Natural killer cell (primary cell): ENCODE measurements at regions not wholly inside any gene's neighbourhood (a gene's known extent, or its start where the extent isn't known, plus 50 kb on each side); places are given as distances from the start of the nearest gene placed in this dataset.

ENCODE experiments used
- ATAC-seq, 3 donors: fragments of 150-1000 bp in 2 of 3; fragments of 200-7000 bp in 1 of 3; cut with Tn5 transposase; 1 replicate in 1 of 3; 2 replicates in 2 of 3; pipeline ENCODE4 v1.10.0; 2021; ENCODE audit warnings: mild to moderate bottlenecking in 2 of 3, moderate library complexity in 2 of 3
- DNase-seq, 2 donors: peaks; one replicate each; pipeline versions ENCODE4 v3.0.0 to v3.0.0-alpha.2; 2013 to 2021; ENCODE audit warnings: mixed read lengths in 1 of 2
- H3K27ac ChIP-seq: one replicate; pipeline ENCODE4 v1.5.1; 2013; ENCODE audit warnings: mild to moderate bottlenecking, low read length
- H3K27me3 ChIP-seq: one replicate; pipeline ENCODE4 v1.6.1; 2013; ENCODE audit warnings: low read length; ENCODE audit not compliant: control insufficient read depth, insufficient read depth
- H3K36me3 ChIP-seq: one replicate; pipeline ENCODE4 v1.6.1; 2013; ENCODE audit warnings: low read length; ENCODE audit not compliant: control insufficient read depth, insufficient read depth
- H3K4me1 ChIP-seq: one replicate; pipeline ENCODE4 v1.6.1; 2013; ENCODE audit warnings: low read length; ENCODE audit not compliant: control insufficient read depth, insufficient read depth
- H3K4me3 ChIP-seq: one replicate; pipeline ENCODE4 v1.5.1; 2013; ENCODE audit warnings: low read length
- H3K9me3 ChIP-seq: one replicate; pipeline ENCODE4 v1.6.1; 2013; ENCODE audit warnings: low read length; ENCODE audit not compliant: control insufficient read depth, insufficient read depth
- H3K27ac Mint-ChIP-seq, 2 donors: one replicate each; pipeline ENCODE4 v1.8.0; 2022; ENCODE audit warnings: mild to moderate bottlenecking in 2 of 2, mixed read lengths in 2 of 2, moderate library complexity in 1 of 2
- H3K27me3 Mint-ChIP-seq, 2 donors: one replicate each; pipeline ENCODE4 v1.8.0; 2022; ENCODE audit warnings: low read depth in 2 of 2, mixed read lengths in 2 of 2
- H3K36me3 Mint-ChIP-seq: one replicate; pipeline ENCODE4 v1.8.0; 2022; ENCODE audit warnings: mixed read lengths
- H3K4me1 Mint-ChIP-seq, 2 donors: one replicate each; pipeline ENCODE4 v1.8.0; 2022; ENCODE audit warnings: mixed read lengths in 2 of 2
- H3K4me3 Mint-ChIP-seq: one replicate; pipeline ENCODE4 v1.8.0; 2022; ENCODE audit warnings: mild to moderate bottlenecking, moderate library complexity, mixed read lengths
- H3K9me3 Mint-ChIP-seq, 2 donors: one replicate each; pipeline ENCODE4 v1.8.0; 2022; ENCODE audit warnings: mixed read lengths in 2 of 2
- WGBS: methylation state at CpG from one replicate; pipeline ENCODE4 v1.1.7; 2013; ENCODE audit warnings: missing lambda C conversion rate; ENCODE audit not compliant: insufficient coverage; 5-methylcytosine and 5-hydroxymethylcytosine counted together
- intact Hi-C: fragments of 100-400 bp; cut with micrococcal nuclease; formaldehyde crosslinking; loops from one replicate; pipeline ENCODE4 v1.14.2; 2022
- TF ChIP-seq, protein P1 (sequence below): fragments of 200-600 bp; IDR thresholded peaks from one replicate; pipeline ENCODE4 v1.8.0; 2022; ENCODE audit warnings: antibody characterized with exemption

DNA sequence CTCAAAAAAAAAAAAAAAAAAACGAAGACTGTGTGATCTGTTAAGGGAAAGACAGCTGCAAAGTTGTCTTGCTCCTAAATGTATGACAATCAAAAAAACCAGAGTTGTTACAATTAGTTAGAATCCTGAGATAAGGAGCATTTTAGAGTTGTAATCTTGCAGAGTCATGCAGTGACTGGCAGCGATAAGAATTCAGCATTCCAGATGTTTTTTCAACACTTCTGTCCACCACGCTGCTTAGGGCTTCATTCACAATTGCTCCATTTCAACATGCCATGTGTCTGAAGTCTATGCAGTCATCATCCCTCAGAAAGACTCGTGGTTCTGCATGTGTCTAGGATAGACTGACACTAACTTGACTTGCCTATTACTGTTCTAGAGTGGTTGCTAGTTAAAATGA is 102.4 kb upstream of the BACE2 start:
- H3K36me3 Mint-ChIP-seq: no peaks in the 10 kb centered on the region
- Histone ChIP-seq H3K27me3 (no peaks in the 10 kb centered on the region), H3K36me3 (no peaks in the 10 kb centered on the region), H3K4me1 (peaks cover 7% of the 10 kb centered on the region), H3K27ac (no peak overlapping the region), H3K9me3 (no peaks in the 10 kb centered on the region), H3K4me3 (no peak overlapping the region)
- H3K27me3 Mint-ChIP-seq: peaks cover 14 to 17% of the 10 kb centered on the region in 2 donors
- no peak overlapping the region for H3K4me3 Mint-ChIP-seq
- H3K4me1 Mint-ChIP-seq: peaks cover 7 to 9% of the 10 kb centered on the region in 2 donors
- H3K9me3 Mint-ChIP-seq: no peaks in the 10 kb centered on the region
- intact Hi-C loops: loop anchor here (10.0 kb wide), 1 partner anchor 601 kb away; no protein-coding TSS in a partner anchor
- DNase-seq: no peak
- TF ChIP-seq, protein P1, sequence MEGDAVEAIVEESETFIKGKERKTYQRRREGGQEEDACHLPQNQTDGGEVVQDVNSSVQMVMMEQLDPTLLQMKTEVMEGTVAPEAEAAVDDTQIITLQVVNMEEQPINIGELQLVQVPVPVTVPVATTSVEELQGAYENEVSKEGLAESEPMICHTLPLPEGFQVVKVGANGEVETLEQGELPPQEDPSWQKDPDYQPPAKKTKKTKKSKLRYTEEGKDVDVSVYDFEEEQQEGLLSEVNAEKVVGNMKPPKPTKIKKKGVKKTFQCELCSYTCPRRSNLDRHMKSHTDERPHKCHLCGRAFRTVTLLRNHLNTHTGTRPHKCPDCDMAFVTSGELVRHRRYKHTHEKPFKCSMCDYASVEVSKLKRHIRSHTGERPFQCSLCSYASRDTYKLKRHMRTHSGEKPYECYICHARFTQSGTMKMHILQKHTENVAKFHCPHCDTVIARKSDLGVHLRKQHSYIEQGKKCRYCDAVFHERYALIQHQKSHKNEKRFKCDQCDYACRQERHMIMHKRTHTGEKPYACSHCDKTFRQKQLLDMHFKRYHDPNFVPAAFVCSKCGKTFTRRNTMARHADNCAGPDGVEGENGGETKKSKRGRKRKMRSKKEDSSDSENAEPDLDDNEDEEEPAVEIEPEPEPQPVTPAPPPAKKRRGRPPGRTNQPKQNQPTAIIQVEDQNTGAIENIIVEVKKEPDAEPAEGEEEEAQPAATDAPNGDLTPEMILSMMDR: no peak
- no peak for ATAC-seq
- H3K27ac Mint-ChIP-seq: no peak overlapping the region
- WGBS: 45% methylated on average over 4 of the region's 4 CpGs

DNA sequence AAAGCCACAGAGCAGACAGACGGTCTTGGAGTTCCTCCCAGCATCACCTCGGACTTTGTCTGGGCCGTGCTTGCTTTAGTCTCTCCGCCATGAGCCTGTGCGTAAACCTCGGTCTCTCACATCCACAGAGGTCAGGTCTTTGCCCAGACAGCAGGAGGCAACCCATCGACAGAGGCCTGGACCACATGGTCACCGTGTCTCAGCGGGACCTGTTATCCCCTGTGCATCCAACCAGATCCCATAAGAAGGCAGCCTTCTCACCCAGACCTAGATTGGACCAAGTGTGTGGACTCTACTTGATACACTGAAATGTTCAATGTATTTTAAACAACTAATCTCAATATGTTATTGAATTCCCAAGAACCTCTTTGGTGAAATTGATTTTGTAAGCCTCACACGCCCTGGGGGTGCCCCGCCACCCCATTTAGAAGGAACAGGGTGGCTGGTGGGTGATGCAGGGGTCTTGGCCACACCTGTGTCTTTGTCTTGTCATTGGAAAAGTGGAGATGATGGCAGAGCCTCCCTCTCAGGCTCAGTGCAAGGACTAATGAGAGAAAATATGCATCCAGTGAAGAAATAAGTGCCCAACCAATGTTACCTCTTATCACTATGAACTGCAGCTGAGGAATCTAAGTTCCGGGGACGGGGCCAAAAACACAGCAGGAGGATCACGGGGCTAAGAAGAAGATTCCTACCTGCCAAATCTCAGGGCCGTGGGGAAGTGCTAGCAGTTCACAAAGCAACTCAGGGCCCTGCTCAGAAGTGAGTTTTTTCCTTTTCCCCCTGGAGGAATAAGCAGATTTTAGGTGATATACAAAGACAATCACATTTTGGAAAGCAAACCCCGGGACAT is 101.6 kb upstream of the BACE2 start:
- Histone ChIP-seq H3K4me1 (peaks cover 7% of the 10 kb centered on the region), H3K9me3 (no peaks in the 10 kb centered on the region), H3K27ac (no peak overlapping the region), H3K27me3 (no peaks in the 10 kb centered on the region), H3K36me3 (no peaks in the 10 kb centered on the region), H3K4me3 (no peak overlapping the region)
- Mint-ChIP-seq H3K4me3 (no peak overlapping the region), H3K27me3 (peaks cover 14 to 17% of the 10 kb centered on the region in 2 donors), H3K4me1 (peaks cover 7 to 9% of the 10 kb centered on the region in 2 donors), H3K36me3 (no peaks in the 10 kb centered on the region), H3K9me3 (no peaks in the 10 kb centered on the region), H3K27ac (no peak overlapping the region)
- intact Hi-C loops: loop anchor here (10.0 kb wide), 1 partner anchor 602 kb away; no protein-coding TSS in a partner anchor
- ATAC-seq (no peak), DNase-seq (no peak)
- TF ChIP-seq, protein P1: no peak
- WGBS: 89% methylated on average over 16 of the region's 16 CpGs

DNA sequence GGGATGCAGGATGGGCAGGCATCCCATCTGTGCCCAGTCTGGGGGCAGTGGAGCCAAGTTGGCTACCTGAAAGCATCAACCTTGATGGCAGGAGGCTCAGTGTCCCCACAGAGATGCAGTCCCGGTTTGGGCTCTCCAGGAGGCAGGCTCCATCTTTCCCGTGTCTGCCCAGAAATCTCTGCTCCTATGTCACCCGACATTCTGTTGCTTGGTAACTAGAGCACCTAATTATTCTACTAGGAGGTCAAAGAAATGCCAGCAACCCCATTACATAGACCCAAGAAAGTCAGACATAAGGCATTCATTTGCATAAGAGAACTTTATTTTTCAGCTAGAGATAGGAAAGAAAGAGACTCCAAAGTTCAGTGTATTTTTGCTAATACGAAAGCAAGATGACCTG is 100.3 kb upstream of the BACE2 start:
- 87% methylated on average over 4 of the region's 4 CpGs for WGBS
- H3K4me3 ChIP-seq: no peak overlapping the region
- H3K4me1 ChIP-seq: peaks cover 7% of the 10 kb centered on the region
- TF ChIP-seq, protein P1: no peak
- no peaks in the 10 kb centered on the region for H3K36me3 ChIP-seq
- DNase-seq (no peak), ATAC-seq (no peak)
- H3K27me3 Mint-ChIP-seq: peaks cover 14 to 17% of the 10 kb centered on the region in 2 donors
- no peaks in the 10 kb centered on the region for H3K9me3 ChIP-seq
- H3K36me3 Mint-ChIP-seq: no peaks in the 10 kb centered on the region
- intact Hi-C loops: loop anchor here (2.0 to 10.0 kb wide), 2 partner anchors 603 to 923 kb away; no protein-coding TSS in a partner anchor
- H3K27me3 ChIP-seq: no peaks in the 10 kb centered on the region
- H3K27ac Mint-ChIP-seq: no peak overlapping the region
- H3K4me3 Mint-ChIP-seq: no peak overlapping the region
- no peak overlapping the region for H3K27ac ChIP-seq
- peaks cover 7 to 9% of the 10 kb centered on the region in 2 donors for H3K4me1 Mint-ChIP-seq
- no peaks in the 10 kb centered on the region for H3K9me3 Mint-ChIP-seq
